ENCODE measurements at regions not wholly inside any gene's neighbourhood (a gene's known extent, or its start where the extent isn't known, plus 50 kb on each side); places are given as distances from the start of the nearest gene placed in this dataset.

- no peak for TF ChIP-seq EZH2phosphoT487 (IDR thresholded peaks at IDR 0.05; ENCODE audit: insufficient read depth, low read depth)
- no peak for TF ChIP-seq EZH2 (IDR thresholded peaks at IDR 0.05; ENCODE audit: insufficient read depth, poor library complexity, severe bottlenecking)
Observed at GRCh38 chr3:118550122-118550521, 484.5 kb downstream of the IGSF11 start.

Measured in GM23248 (cell line).